OCI-M2 (cell line): ENCODE measurements at regions not wholly inside any gene's neighbourhood (a gene's known extent, or its start where the extent isn't known, plus 50 kb on each side); places are given as distances from the start of the nearest gene placed in this dataset.

ENCODE experiments used
- DNase-seq: peaks from one replicate; lab custom pipeline; 2025; ENCODE audit not compliant: unreplicated experiment; lab: John Stamatoyannopoulos, UW

DNA sequence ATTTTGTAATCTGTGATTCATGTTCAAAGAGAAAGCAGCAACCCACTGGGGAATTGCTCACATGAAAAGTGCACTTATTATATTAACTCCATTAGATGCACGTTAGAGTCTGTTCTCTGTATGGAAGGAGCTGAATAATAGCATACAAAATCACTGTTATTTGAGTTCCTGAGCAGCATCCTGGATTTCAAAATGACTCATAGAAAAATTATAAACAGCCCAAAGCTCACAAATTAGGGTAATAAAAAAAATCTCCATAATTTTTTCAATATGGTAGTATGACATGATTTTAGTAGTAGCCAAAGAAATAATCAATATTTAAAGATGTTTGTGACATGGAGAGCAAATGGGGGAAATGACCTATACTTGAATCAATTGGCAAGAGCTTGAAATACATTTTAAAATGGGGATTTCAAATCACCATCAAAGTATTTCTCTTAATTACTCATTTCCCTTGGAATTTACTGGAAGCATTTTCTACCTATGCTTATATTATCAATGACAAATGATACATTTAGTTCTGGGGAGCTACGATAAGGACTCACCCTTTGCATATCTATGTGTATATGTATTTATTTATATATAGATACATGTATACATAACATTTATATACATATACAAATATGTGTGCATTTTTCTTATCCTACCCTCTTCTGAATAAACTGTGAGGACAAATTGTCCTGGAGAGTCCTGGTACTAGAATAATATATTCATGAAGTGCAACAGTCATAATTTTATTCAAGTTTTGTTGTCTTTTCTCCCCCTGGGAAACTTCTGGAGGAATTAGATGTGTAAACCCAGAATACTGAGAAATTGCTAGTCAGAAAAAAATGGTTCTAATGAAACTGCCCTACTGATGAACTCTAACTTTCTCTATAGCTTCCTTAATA lies 116.3 kb downstream of the RPL22L1 start:
- DNase-seq, result no peak

DNA sequence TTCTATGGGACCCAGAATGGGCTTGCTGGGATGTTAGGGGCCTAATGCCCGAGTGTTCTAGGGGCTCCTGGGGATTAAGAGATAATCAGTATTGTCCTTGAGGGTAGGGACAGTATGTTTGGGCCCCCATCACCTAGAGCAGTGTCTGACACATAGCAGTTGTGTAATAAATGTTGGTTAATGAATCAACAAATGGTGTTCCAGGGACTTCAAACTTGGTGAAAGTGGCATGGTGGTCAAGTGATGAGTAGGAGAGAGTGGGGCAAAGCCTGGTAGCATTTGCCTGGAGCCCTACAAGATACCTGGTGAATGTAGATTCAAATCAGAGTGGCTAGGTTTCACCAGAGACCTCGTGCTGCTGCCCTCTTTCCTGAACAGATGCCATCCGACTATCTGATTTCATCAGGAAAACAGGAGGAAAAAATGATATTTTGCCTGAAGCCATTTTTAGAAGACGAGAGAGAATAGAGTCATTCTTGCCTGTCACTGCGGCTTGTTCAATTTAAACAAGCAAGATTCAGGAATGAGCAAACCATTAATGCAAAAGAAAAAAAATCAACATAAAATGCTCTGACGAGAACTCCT lies 117.3 kb downstream of the RPL22L1 start:
- no peak for DNase-seq

DNA sequence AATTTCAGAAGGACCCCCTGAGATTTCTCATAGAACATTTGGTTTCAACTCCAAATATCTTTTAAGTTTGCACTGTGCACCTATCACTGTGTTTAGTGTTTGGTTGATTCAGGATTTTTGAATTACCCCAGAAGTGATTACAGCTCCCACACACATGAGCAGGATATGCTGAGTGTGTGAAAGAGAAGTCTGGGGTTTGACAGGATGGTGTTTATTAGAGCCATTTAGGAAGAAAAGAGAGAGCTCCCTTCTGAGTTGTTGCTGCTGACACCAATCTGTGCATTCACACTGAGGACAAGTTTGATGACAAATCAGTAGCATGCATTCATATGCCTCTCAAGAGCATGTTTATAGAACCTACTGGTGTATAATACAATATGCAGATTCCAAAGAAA lies 118.1 kb downstream of the RPL22L1 start:
- no peak for DNase-seq

DNA sequence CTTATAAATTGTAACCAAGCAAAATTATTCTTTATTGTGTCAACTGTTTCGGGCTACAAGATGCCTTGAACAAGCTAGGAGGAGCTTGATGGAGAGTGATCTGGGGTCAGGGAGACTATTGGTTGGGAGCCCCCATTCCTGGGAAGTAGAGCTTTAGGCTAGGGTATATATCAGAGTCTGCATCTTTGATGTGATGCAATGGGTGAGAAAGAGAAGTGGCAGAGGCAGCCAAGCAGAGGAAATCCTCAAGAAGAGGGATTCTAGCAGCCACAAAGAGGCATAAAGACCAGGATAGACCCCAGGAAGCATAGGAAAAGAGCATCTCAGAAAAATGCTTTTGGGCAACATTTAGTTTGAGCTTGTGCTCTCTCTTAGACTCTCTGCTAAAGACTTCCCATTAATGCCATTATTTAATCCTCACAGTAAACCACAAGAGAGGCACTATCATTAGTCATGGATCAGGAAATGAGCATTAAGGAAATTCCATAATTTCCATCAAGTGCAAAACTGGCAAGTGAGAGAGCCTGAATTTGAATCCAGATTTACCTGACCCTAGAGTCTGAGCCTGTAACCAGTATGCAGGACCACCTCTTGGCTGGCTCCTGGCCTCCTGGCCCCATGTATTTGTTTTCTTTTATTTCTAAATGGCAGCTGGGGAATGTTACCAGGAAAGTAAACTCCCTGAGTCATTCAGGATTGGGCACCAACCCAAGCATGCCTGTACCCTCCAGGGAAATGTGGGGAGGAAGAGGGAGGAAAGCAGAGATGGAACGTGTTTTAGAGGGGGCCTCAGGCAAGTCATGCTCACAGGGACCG lies 118.7 kb downstream of the RPL22L1 start:
- DNase-seq, result no peak

DNA sequence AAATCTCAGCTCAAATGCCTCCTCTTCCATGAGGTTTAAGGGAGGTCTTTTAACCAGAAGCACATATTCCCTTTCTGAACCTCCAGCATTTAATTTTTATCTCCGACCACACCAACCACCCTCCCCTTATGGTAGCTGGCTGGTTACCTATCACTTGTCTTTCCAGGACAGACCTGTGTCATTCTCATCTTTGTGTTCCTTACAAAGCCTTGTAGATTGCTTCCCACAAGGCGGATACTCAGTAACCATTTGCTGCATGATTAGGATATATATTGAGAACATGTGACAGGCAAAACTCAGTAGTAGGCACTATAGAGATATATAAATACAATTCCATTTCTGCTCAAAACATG lies 119.5 kb downstream of the RPL22L1 start:
- DNase-seq, result no peak

DNA sequence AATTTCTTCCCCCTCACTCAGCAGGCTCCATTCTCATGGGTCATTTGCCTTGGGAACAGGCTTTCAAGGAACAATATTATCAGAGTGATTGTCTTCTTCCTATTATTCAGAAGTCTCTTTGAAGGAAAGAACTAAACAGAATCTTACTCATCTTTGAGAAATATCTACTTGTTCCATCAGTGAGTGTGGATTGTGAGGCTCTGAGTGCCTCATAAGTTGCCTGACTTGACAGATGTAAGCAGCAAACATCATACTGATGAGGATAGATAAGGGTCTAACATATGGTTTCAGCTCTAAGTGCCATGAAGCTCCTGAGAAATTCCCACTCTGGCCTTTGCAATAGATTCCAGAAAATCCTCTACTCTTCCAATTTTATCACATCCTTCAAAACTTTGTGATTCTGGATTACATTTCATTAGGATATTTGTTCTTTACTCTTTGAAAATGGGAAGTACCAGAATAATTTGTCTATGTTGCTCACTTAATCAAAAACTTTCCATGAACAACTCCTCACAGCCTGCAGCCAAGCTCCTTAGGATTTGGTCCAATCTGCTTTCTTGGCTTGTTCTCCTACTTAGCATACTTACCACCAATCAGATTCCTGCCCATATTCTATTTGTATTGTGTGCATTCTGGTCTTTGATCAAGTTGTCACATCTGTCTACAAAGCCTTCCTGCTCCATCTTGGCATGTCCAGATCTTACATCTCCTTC lies 120.1 kb downstream of the RPL22L1 start:
- no peak for DNase-seq

DNA sequence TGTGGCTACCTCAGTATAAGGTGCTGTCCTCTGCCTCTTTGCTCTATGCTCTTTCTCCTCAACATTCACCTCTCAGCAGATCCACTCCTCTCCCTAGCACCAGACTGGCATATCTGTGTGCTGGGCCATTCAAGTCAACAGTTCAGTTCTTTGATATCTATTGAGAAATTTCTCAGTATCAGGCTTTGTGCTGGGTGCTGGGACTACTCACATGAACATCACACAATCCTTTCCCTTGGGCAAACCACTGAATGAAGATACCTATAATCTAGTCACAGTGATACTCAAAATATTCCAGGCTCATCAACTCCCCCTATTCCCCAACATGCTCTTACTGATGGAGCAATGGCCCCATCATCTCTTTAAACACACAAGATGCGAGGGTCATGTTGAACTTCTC lies 120.8 kb downstream of the RPL22L1 start:
- no peak for DNase-seq

DNA sequence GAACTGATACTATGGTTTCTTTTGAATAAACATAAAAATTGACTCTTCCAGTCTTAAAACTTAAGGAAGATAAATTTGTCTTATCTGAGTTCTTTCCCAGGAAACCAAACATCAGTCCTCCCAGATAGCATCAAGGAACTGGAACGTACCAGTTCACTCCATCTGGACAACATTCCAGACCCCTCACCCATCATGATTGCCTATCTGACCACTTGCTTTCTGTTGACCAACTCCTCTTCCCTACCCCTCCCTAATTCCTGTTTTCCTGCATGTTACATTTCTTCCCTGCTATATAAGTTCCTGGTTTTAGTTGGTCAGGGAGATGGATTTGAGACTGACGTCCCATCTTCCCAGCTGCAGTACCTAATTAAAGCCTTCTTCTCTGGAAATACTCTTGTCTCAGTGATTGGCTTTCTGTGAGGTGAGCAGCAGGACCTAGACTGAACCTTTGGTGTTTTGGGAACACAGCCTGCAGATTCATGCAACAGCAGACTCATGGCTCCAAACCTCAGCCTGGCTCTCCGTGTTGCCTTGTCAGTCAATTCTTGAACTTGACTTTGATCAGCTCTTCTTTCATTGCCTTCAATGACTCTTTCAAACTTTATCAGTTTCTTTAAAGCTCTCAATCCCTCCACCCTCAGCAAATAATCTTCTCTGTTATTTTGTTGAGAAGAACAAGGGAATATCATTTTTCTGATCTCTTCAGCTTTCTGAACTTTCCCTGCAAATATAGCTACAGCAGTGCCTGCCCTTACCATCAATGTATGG lies 123.6 kb downstream of the RPL22L1 start:
- no peak for DNase-seq

DNA sequence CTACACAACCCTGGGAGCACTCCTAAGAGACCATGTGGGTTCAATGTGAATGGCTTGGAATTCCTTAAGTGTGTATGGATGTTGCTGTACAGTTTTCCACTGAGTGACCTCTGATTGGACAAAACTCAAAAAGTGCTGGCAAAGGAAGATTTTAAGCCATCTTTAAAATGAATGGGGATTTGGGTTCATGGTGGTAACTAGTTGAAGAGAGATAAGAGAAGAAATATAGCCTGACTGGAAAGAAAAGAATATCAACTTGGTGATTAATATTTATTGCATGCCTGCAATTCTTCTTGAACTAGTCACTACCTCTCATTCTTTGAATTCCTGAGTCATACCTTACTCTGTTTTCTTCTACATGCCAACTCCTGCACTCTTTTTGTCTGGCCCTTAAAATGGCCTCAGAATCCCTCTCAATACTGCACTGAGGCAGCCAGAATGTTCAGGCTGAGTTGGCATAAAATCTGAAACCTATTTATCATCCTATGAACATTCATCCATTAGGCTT lies 124.7 kb downstream of the RPL22L1 start:
- DNase-seq, result no peak

DNA sequence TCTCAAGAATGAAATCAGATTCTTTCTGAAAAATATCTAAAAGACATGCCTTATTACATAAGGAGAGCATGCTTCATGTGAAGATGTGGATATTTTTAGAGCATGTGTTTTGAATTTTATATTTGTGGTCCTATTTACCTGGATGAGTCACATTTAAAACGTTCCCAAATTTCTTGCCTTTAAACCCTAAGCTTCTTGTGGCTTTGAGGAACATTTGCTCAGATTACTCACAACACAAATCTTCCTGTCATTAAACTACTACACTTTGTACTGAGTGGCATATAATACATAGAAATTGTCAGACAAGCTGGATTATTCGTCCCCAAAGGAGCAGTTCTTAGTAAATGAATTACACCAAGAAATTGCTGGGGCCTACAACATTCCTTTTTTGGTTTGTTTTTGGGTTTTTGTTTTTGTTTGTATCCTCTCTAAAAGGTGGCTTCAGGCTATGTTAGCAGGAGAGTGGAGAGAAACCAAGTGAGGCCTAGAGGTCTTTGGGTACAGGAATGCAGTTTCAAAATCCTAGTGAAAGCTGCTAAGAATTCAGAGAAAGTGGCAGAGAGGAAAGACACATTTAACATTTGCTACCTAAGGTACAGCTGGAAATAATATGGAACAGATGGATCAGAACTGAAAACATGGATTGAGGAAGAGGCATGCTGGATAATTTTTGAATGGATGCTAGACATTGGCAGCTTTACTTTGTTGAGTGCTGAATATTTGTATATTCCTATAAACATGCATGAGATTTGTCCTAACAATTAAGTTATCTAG lies 128.1 kb downstream of the RPL22L1 start:
- DNase-seq, result no peak

DNA sequence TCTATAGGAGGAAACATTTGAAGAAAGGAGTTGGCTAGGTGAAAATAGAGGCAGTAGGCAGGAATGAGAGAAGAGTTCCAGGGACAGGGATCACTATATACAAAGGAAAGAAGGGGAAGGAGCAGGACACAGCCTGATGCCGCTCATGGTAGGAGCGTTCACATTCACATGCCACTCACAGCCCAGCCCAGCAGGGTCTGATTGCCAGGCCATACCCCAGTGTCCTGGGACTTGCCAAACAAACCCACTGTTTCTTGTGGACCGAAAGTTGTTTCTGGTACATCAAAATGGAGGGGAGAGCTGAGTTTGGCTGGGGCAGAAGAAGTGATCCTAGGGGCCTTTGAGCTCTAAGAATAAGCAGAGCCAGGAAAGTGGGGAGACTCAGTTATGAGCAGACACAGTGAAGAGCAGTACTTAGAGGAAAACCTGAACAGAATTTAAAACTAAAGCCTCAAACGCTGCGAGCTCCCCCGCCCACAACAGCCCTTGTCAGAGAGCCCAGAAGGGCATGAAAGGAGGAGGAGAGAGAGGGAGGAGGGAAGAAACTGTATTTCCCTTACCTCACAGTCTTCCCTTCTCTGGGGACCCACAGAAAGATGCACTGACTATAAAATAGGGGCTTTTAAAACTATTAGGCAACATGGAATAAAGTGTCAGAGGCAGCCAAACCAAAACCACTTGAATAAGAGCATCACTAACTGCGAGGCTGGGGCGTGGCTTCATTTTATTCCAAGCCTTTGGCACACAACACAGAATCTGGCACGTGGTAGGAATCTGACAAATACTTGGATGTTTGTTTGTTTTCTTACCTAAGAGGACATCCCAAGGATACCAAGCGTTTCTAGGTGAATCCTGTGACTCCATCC lies 129.0 kb downstream of the RPL22L1 start:
- DNase-seq, result no peak

DNA sequence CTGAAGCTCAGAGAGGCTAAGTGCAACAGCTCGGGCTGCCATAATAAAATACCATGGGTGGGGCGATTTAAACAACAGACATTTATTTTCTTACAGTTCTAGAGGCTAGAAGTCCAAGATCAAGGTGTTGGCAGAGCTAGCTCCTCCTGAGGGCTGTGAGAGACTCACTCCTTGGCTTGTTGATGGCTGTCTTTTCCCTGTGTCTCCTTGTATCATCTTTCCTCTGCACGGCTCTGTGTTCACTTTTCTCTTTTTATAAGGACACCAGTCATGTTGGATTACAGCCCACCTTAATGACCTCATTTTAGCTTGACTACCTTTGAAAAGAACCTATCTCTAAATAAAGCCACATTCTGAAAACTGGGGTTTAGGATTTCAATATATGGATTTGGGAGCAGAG lies 129.7 kb downstream of the RPL22L1 start:
- no peak for DNase-seq

DNA sequence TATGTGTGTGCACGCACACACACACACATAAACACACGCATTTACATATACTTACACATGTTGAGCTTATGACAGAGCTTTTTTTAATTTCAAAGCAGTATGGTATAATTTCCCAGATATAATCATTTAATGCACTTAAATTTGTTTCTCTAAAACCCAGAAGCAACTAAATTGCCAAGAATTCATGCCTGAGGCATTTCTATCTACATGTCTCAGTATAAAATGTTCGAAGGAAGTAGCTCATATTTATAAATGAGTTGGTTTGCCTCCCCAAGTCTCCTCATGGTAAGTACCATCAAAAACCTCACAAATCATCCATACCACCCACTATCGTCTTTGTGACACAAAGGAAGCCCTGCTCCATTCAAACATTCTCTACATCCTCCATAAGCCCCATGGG lies 130.6 kb downstream of the RPL22L1 start:
- DNase-seq, result no peak

DNA sequence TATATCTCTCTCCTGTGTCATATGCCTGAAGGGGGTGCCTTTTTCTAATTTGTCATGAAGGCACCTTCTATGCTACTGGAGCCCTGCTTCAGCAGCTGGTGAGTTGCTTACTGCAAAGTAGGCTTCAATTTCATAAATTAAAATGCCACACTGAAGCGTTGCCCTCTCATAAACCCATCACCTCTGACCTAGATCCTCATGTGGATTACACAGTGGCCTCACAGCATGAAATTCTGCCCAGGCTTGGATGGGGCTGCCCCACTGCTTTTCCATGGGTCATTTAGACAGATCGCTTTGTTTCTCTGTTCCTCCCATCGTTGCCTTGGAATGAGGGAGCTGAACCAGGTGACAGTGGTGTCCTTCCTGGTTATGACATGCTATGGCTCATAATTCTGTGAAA lies 131.2 kb downstream of the RPL22L1 start:
- DNase-seq, result no peak

DNA sequence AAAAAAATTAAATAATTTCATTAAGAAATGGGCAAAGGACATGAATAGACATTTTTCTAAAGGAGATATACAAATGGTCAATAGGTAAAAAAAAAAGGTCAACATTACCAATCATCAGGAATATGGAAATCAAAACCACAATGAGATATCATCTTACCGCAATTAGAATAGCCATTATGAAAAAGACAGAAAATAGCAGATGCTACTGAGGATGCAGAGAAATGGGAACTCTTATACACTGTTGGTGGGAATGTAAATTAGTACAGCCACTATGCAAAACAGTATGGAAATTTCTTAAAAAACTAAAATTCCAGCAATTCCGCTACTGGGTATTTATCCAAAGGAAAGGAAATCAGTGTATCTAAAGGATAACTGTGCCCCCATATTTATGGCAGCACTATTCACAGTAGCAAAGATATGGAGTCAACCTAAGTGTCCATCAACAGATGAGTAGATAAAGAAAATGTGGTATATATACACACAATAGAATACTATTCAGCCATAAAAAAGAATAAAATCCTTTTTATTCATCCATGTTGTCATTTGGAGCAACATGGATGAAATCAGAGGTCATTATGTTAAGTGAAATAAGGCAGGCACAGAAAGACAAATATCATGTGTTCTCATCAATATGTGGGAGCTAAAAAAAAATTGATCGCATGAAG lies 132.4 kb downstream of the RPL22L1 start:
- DNase-seq, result no peak

DNA sequence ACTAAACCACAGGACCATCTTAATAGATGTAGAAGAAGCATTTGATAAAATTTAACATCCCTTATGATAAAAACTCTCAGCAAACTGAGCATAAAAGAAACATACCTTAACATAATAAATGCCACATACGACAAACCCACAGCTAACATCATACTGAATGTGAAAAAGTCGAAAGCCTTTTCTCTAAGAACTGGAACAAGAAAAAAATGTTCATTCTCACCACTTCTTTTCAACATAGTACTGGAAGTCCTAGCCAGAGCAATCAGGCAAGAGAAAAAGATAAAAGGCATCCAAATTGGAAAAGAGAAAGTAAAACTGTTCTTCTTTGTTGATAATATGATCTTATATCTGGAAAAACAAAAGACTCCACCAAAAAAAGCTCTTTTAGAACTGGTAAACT lies 134.2 kb downstream of the RPL22L1 start:
- no peak for DNase-seq

DNA sequence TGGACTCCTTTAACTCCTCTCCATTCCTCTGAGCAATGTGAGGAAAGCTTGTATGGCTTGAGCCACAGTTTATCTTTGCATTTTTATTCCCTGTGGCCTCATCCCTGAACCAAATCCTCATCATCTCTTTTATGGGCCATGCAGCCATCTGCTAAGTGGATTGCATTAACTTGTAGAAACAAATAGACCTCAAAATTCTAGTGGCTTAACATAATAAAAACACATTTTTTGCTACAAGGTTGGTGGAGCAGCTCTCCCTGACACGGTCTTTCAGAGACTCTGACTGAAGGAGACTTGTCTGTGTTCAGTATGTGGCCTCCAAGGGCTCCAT lies 135.3 kb downstream of the RPL22L1 start:
- DNase-seq, result no peak

DNA sequence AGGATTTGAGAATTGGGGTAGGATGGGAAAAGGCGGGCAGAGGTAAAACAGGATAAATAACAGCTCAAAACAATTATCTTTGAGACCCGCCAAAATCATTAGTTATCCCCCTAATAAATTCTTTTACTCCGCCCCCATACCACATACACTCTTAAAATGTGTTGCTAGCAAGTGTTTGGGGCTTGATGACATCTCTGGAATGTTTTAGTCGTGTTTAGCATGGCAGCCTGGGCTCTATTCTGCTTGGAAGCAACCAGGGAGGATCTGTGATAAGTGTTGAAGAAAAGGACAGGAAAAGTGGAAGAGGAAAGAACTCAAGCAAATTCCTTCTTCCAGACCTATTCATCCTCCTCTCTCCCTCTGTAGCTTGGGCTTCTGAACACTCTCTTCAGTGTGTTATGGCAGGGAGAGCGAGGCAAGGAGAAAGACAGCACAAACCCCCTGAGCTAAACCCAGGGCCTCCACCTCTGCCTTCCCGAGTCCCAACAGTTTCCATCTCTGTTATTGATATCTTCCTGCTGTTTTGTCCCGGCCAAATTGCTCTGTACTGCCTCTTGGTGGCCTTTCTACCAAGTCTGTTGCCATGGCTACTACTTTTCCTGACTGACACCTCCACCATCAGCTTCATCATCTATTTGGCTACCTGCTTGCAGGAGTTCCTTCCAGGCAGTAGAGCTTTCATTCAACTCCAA lies 135.8 kb downstream of the RPL22L1 start:
- no peak for DNase-seq
